HG03442 (cell line): ENCODE measurements at regions not wholly inside any gene's neighbourhood (a gene's known extent, or its start where the extent isn't known, plus 50 kb on each side); places are given as distances from the start of the nearest gene placed in this dataset.

Experiments
- ATAC-seq: cut with Tn5 transposase; IDR thresholded peaks from one replicate; pipeline ENCODE4 v1.9.1; 2021; ENCODE audit warnings: mild to moderate bottlenecking, moderate library complexity; ENCODE audit not compliant: unreplicated experiment

- peak; percentile 80 for ATAC-seq
Measured at GRCh38 chr12:19572920-19573558, 133.7 kb downstream of the AEBP2 start.

GRCh38 chr12:19573866-19574265 lies 134.6 kb downstream of the AEBP2 start:
- no peak for ATAC-seq

- ATAC-seq: no peak
Measured at GRCh38 chr12:19574601-19575000, 135.3 kb downstream of the AEBP2 start.

GRCh38 chr12:19575337-19576243 lies 136.3 kb downstream of the AEBP2 start:
- no peak for ATAC-seq

- no peak for ATAC-seq
Measured at GRCh38 chr12:19576506-19577280, 137.4 kb downstream of the AEBP2 start.

- ATAC-seq: no peak
Measured at GRCh38 chr12:19577281-19577530, 137.9 kb downstream of the AEBP2 start.

GRCh38 chr12:19584732-19585131 lies 145.4 kb downstream of the AEBP2 start:
- ATAC-seq: no peak

- peak; percentile 52 for ATAC-seq
Measured at GRCh38 chr12:19588951-19589350, 149.7 kb downstream of the AEBP2 start.

- no peak for ATAC-seq
Measured at GRCh38 chr12:19591951-19592350, 152.7 kb downstream of the AEBP2 start.

- no peak for ATAC-seq
Measured at GRCh38 chr12:19596434-19597166, 157.3 kb downstream of the AEBP2 start.

- ATAC-seq: no peak
Measured at GRCh38 chr12:19597167-19598026, 158.1 kb downstream of the AEBP2 start.

GRCh38 chr12:19605720-19606119 lies 166.4 kb downstream of the AEBP2 start:
- no peak for ATAC-seq

GRCh38 chr12:19608039-19608438 lies 168.7 kb downstream of the AEBP2 start:
- no peak for ATAC-seq

- no peak for ATAC-seq
Measured at GRCh38 chr12:19613051-19613535, 173.8 kb downstream of the AEBP2 start.

- ATAC-seq: no peak
Measured at GRCh38 chr12:19614601-19615383, 175.5 kb downstream of the AEBP2 start.

GRCh38 chr12:19615384-19615725 lies 176.1 kb downstream of the AEBP2 start:
- no peak for ATAC-seq

GRCh38 chr12:19616781-19617180 lies 177.5 kb downstream of the AEBP2 start:
- ATAC-seq: no peak

GRCh38 chr12:19620222-19620621 lies 180.9 kb downstream of the AEBP2 start:
- ATAC-seq: no peak

- no peak for ATAC-seq
Measured at GRCh38 chr12:19623751-19624399, 184.6 kb downstream of the AEBP2 start.
